Right kidney (tissue), 1 donor: ENCODE measurements at regions not wholly inside any gene's neighbourhood (a gene's known extent, or its start where the extent isn't known, plus 50 kb on each side); places are given as distances from the start of the nearest gene placed in this dataset.
A peak's percentile ranks its signal among the peaks of the same experiment; 100 is the strongest.

Experiments used
- DNase-seq: peaks from one replicate; pipeline ENCODE4 v3.0.0-alpha.2; 2016

GRCh38 chr18:55840601-55841170 lies 252.7 kb upstream of the TCF4 start:
- DNase-seq: no peak

- no peak for DNase-seq
Measured at GRCh38 chr18:55839343-55839742, 251.4 kb upstream of the TCF4 start.

GRCh38 chr18:55838841-55839240 lies 250.8 kb upstream of the TCF4 start:
- DNase-seq: no peak

- no peak for DNase-seq
Measured at GRCh38 chr18:55838319-55838718, 250.3 kb upstream of the TCF4 start.

- no peak for DNase-seq
Measured at GRCh38 chr18:55833543-55833942, 245.6 kb upstream of the TCF4 start.

- DNase-seq: no peak
Measured at GRCh38 chr18:55830544-55830943, 242.6 kb upstream of the TCF4 start.

- no peak for DNase-seq
Measured at GRCh38 chr18:55821219-55821618, 233.2 kb upstream of the TCF4 start.

- no peak for DNase-seq
Measured at GRCh38 chr18:55819448-55819847, 231.5 kb upstream of the TCF4 start.

- DNase-seq: no peak
Measured at GRCh38 chr18:55818284-55818683, 230.3 kb upstream of the TCF4 start.

GRCh38 chr18:55811925-55812324 lies 223.9 kb upstream of the TCF4 start:
- DNase-seq: no peak

GRCh38 chr18:55805666-55806065 lies 217.7 kb upstream of the TCF4 start:
- DNase-seq: no peak

- DNase-seq: no peak
Measured at GRCh38 chr18:55795101-55795669, 207.2 kb upstream of the TCF4 start.

- no peak for DNase-seq
Measured at GRCh38 chr18:55794288-55795052, 206.5 kb upstream of the TCF4 start.

- no peak for DNase-seq
Measured at GRCh38 chr18:55790296-55790695, 202.3 kb upstream of the TCF4 start.

GRCh38 chr18:55787536-55788073 lies 199.6 kb upstream of the TCF4 start:
- DNase-seq: no peak

- no peak for DNase-seq
Measured at GRCh38 chr18:55786651-55787272, 198.8 kb upstream of the TCF4 start.

- DNase-seq: no peak
Measured at GRCh38 chr18:55783921-55784320, 195.9 kb upstream of the TCF4 start.

- peak; percentile 51 for DNase-seq
Measured at GRCh38 chr18:55781481-55781957, 193.5 kb upstream of the TCF4 start.

GRCh38 chr18:55780586-55781071 lies 192.6 kb upstream of the TCF4 start:
- no peak for DNase-seq

- DNase-seq: peak; percentile 75
Measured at GRCh38 chr18:55779691-55780585, 191.9 kb upstream of the TCF4 start.

GRCh38 chr18:55778788-55779690 lies 191.0 kb upstream of the TCF4 start:
- peak; percentile 15 for DNase-seq
